Inferior parietal cortex (tissue), 1 donor: ENCODE measurements at regions not wholly inside any gene's neighbourhood (a gene's known extent, or its start where the extent isn't known, plus 50 kb on each side); places are given as distances from the start of the nearest gene placed in this dataset.
A peak's percentile ranks its signal among the peaks of the same experiment; 100 is the strongest.

ENCODE experiments used
- DNase-seq: peaks from one replicate; pipeline ENCODE4 v3.0.0-alpha.2; 2016; ENCODE audit errors: extremely low spot score

DNA sequence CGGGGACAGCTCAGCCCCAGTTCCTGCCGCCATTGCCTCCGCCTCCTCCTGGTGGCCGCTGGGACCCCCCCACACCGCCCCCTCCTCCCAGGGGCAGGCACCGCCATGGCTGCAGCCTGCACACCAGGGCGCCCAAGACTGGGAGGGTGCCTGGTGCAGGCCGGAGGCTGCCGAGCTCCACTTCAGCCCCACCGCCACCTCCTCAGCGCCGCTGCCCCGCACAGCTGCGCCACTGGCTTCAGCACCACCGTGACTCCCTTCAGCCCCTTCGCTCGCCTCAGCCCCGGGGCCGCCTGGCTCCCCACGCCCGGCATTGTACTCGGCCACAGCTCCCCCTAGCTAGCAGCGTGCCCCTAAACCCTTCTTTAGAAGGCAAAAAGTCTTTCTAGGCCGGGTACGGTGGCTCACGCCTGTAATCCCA lies 131.1 kb downstream of the CRYBB2 start:
- DNase-seq = no peak

DNA sequence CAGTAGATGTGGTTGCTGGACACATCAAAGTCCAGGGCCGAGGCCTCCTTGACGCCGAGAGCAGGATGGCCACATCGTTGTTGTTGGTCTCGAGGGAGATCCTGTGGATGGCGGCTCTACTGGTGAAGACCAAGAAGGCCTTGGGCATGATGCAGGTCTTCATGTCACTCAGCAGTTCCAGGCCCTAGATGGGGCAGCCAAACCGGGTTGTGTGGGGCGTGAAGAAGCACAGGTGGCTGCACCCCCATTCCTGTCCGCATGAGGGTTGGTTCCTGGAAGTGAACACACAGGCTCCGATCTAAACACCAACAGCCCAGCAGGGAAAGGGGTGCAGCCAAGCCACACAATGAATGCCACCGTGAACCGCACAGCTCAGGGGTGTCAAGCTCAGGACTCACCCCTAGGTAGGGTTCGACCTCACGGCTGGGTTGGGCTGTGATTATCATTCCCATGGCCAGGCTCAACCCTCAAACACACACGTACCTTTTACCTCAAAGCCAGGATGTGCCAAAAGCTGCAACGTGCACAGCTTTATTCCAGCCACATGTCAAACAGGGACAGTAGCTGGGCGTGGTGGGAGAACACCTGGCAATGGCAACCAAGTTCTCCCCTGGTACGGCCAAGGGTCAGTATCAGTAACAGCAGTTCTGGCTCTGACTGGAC lies 132.3 kb downstream of the CRYBB2 start:
- no peak for DNase-seq

DNA sequence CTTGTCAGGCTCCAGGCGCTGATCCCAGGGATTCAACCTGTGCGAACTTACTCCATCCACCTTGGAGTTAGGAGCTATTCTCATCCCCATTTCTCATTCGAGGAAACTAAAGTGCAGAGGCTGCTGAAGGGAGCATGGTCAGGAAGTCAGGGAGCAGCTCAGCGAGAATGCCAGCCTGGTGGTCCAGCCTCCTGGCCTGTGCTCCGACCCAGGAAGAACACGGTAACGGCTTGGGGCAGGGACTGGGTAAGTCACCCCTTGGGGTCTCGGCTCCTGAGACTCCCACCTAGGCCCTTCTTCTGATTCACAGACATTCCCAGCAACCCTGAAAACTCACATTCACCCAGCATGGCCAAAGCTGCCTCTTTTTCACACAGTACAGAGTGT lies 132.8 kb downstream of the CRYBB2 start:
- no peak for DNase-seq

DNA sequence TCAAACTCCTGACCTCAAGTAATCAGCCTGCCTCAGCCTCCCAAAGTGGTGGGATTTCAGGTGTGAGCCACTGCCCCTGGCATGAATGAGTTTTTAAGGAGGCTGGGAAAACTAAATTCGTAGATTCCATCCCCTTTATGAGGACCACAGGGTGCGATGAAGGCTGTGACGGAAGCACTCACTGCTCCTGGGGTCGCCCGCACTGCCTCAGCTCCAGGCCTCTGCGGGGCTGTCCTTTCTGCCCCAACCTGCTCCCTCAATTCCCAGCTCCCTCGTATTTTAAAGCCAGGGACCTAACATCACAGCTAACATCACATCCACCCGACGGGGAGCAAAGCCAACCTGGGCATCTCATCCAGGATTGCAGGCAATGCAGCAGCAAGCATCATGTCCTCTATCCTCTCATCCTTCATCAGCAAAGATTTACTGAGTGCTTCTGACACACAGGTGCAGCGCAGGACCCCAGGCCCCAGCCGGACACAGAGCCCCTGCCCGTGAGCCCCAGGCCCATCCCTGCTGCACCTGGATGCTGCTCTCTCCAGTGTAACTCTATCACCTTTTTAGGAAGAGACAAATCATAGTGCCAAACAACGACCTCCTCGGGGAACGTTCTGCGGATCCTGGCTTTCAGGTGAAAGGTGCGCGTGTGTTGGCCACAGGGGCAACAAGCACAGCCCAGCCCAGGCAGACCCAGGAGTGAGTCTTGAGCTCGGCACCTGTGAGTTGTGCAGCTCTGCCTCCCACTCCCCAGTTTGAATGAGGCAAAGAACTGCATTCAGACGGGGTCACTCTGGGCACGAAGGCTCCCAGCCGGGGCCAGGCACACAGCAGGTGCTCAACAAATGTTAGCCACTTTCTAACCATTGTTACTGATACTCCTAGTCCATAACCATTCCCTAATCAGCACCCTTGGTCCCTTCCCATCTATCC lies 134.3 kb downstream of the CRYBB2 start:
- DNase-seq = no peak

- no peak for DNase-seq
Observed at GRCh38 chr22:25354456-25354855, 135.0 kb downstream of the CRYBB2 start.

DNA sequence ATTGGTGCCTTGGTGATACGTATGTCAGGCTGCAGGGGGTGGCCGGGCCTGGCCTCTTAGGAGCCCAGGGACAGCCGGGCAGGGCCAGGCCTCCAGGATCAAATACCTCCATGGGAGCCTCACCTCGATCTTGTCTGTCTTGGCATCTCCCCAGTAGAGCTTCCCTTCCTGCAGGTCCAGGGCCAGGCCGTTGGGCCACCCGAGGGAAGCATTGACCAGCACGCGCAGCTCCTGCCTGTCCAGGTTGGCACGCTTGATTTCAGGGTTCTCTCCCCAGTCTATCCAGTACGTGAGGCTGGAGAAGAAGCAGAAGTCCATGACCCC lies 137.7 kb downstream of the CRYBB2 start:
- DNase-seq = no peak

DNA sequence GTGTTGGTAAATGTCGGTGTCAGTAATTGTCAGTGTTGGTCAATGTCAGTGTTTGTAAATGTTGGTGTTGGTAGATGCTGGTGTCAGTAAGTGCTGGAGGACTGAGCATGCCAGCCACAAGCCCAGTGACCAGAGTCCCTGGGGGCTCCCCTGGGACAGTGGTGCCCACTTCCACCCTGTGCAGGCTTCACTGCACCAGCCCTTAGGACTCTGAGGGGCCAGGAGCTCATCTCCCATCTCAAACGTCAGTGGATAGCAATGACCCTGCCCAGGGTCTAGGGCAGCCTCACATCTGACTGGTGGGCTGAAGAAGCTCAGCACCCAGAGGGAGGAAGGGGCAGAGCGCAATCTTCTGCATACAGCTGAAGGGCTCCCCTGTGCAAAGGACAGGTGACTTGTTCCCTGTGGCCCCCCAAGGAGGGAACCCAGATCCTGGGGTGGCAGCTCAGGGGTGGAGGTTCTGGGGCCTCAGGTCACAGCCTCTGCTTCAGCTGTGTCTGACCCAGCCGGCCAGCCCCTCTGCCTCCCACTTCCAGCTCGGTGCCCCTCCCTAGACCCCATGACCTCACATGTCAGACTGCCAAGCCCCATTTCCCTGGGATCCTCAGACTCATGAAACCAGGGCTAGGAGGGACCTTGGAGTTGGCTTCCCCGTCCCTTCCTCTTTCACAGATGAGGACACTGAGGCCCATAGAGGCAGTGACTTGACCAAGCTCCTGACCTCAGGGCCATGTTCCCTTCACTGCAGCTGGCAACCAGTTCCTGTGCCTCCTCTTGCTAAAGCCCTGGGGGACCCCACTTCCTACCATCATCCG lies 138.4 kb downstream of the CRYBB2 start:
- no peak for DNase-seq

DNA sequence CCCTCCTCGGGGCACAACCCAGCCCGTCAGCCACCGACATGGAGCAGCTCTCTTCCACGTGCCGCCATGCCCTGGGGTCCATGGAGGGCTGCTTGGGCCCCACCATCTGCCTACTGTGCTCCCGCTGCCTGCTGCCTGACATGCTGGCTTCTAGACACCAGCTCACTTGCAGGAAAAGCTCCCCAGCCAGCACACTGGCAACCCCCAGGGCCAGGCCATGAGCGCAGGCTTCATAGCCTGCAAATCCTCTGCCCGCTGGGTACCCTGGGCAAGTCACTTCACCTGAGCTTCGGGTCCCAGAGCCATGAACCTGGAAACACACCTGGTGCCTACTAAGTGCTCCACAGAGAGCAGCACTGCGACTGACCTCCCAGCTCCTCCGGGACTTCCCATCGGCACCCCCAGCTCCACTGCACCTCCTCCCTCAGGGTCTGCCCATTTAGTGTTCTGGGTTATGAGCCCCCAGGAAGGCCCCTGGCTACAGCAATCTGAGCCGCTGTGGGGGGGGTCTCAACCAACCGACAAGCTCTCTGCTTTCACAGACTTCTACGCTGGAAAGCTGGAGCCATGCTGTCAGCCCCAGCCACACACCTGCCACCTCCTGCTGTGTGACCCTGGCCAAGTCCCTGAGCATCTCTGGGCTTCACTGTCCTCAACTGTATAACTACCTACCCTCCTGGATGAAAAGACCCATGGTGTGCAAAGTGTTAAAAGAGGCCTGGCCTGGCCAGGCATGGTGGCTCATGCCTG lies 139.2 kb downstream of the CRYBB2 start:
- no peak for DNase-seq

DNA sequence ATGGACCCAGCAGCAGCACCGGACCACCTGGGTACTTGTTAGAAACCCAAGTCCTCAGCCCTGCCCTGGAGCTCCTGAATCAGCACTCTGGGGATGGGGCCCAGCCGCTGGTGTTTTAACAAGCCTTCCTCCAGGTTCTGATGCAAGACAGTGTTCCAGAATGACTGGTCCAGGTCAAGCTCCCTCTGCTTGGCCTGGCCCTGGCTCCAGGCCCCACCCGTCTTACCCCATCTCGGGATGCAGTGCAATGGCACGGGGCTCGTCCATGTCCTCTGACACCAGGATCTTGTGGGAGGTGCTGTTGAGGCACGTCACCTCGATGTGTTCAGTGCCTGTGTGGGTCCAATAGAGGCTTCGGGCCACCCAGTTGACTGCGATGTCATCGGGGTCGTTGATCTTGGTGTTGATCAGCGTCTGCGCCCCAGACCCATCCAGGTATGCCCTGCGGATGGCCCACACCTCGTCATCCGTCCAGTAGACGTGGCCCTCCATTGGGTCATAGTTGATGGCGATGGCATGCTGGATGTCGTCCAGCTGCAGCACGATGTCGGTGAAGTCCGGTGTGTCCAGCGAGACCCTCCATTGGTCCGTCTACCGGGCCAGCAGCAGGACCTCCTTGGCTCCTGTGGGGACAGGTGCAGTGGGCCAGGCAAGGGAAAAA lies 140.3 kb downstream of the CRYBB2 start:
- DNase-seq = no peak

GRCh38 chr22:25360411-25360810 lies 141.0 kb downstream of the CRYBB2 start:
- DNase-seq = no peak

- no peak for DNase-seq
Observed at GRCh38 chr22:25360891-25361645, 141.6 kb downstream of the CRYBB2 start.

GRCh38 chr22:25361899-25362214 lies 142.4 kb downstream of the CRYBB2 start:
- no peak for DNase-seq

GRCh38 chr22:25362215-25362882 lies 142.9 kb downstream of the CRYBB2 start:
- peak; percentile 80 for DNase-seq

- DNase-seq = no peak
Observed at GRCh38 chr22:25362883-25363240, 143.4 kb downstream of the CRYBB2 start.

DNA sequence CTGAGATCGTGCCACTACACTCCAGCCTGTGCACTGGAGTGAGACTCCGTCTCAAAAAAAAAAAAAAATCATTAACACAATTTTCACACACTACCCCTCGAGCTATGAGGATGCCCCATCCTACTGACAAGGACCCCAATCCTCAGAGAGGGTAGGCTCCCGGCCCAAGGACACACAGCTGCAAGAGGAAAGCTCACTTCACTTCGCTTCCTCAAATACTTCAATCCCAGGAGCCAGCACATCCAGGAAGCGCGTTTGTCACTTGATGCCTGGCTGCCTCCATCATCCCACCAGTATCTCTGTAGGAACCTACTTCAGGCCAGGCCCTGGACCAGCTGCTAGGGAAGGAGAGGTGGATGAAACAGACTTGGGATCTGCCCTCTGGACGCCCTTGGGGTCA lies 144.0 kb downstream of the CRYBB2 start:
- DNase-seq = no peak

GRCh38 chr22:25364281-25364680 lies 144.8 kb downstream of the CRYBB2 start:
- DNase-seq = no peak

- DNase-seq = no peak
Observed at GRCh38 chr22:25364736-25365241, 145.3 kb downstream of the CRYBB2 start.

DNA sequence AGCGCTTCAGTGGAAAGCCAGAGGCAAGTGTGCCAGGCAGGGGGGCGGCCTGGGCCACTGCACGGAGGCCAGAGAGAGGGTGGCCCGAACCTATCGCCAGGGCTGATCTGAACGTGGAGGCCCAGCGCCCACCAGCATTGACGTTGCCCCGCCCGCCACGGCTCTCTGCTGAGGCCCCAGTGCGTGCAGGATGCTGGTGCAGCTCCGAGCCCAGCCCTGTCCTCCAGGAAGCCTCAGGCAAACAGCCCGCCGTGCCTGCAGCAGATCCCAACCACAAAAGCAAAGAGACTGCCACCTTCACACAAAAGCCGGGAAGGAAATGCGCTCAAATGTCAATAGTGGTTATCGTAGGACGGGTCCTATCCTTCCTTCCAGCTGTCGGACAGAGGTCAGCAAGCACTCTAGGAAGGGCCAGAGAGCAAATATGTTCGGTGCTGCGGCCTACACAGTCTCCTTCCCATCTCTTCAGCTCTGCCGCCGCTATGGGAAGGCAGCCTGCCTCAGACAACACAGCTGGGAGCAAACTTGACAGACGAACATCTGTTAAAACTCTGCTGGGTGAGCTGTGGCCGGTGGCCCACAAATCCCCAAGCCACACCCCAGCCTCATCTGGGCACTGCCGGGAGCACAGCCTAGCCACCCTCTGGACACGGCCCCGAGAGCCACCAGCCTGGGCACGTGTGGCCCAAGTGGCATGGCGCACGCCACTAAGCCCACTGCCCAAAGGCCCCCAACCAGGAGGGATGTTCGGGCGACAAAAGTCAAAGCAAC lies 146.2 kb downstream of the CRYBB2 start:
- no peak for DNase-seq

GRCh38 chr22:25366408-25366807 lies 147.0 kb downstream of the CRYBB2 start:
- DNase-seq = no peak
